GM18505 (cell line): ENCODE measurements at regions not wholly inside any gene's neighbourhood (a gene's known extent, or its start where the extent isn't known, plus 50 kb on each side); places are given as distances from the start of the nearest gene placed in this dataset.
"Not testable (repeated sequence)": the region's sequence is repeated elsewhere in the genome, so short reads cannot be mapped to it uniquely, and the experiment has no call there.

Source experiments
- ATAC-seq: cut with Tn5 transposase; IDR thresholded peaks from one replicate; pipeline ENCODE4 v1.9.1; 2021; ENCODE audit not compliant: unreplicated experiment
- POLR2A ChIP-seq: IDR thresholded peaks from 4 replicates; pipeline ENCODE4 v1.6.1; 2011; ENCODE audit warnings: borderline replicate concordance; ENCODE audit not compliant: insufficient read depth, insufficient read length; ENCODE audit errors: extremely low read depth

DNA sequence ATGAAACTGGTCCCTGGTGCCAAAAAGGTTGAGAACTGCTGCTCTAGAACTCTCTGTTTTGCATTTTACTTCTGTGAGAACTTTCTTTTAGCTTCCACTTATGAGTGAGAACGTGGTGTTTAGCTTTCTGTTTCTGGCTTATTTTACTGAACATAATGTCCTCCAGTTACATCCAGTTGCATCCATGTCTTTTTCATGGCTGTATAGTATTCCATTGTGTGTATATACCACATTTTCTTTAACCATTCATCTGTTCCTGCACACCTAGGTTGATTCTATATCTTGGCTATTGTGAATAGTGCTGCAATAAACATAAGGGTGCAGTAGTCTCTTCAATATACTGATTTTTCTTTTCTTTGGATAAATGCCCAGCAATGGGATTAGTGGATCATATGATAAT lies 165.7 kb downstream of the NPR3 start:
- TF ChIP-seq POLR2A: no peak
- ATAC-seq: no peak

DNA sequence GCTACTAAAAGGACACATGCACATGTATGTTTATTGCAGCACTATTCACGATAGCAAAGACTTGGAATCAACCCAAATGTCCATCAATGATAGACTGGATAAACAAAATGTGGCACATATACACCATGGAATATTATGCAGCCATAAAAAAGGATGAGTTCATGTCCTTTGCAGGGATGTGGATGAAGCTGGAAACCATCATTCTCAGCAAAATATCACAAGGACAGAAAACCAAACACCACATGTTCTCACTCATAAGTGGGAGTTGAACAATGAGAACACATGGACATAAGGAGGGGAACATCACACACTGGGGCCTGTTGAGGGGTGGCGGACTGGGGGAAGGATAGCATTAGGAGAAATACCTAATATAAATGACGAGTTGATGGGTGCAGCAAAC lies 168.2 kb downstream of the NPR3 start:
- not testable (repeated sequence) for ATAC-seq

DNA sequence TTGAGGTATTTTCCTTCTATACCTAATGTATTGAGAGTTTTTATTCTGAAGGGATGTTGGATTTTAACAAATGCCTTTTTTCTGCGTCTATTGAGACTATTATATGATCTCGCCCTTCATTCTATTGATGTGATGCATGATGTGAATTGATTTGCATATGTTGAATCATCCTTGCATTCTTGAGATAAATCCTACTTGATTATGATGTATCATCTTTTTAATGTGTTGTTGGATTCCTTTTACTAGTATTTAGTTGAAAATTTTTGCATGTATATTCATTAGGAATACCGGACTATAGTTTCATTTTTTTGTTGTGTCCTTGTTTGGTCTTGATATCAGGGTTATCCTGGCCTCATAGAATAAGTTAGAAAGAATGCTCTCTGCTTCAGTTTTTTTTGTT lies 169.7 kb downstream of the NPR3 start:
- TF ChIP-seq POLR2A: no peak
- no peak for ATAC-seq

DNA sequence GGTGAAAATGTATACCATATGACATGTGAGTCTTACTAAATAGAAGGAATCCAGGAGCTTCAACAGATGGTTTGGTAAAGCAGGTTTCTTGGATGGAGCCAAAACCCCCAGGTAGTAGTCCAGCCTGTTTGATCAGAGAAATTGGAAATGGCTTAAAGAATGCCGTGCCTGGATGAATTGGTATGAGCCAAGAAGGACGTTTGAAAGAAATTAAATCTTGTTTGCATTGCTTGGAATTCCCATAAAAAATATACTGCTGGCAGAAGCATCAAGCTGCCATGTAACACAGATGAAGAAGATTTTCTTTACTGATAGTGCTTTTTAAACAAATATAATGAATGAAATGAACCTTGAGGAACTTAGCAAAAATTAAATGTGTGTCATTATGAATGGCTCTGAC lies 176.3 kb downstream of the NPR3 start:
- no peak for TF ChIP-seq POLR2A
- no peak for ATAC-seq

DNA sequence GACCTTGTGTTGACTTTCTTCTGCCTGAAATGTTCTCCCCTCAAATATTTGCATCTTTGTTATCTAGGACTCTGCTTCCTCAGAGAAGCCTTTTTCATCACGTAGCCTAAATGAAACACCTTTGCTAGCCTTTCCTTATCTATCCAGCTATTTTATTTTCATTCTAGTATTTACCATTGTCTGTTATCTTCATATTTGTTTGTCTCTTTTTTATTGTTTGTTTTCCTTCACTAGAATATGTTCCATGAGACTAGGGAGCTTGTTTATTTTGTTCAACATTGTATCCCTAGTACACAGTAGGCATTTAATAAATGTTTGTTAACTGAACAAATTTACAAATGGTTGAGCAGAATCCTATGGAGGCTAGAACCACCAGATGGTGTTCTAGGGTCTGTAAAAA lies 178.0 kb downstream of the NPR3 start:
- no peak for TF ChIP-seq POLR2A
- ATAC-seq: no peak

DNA sequence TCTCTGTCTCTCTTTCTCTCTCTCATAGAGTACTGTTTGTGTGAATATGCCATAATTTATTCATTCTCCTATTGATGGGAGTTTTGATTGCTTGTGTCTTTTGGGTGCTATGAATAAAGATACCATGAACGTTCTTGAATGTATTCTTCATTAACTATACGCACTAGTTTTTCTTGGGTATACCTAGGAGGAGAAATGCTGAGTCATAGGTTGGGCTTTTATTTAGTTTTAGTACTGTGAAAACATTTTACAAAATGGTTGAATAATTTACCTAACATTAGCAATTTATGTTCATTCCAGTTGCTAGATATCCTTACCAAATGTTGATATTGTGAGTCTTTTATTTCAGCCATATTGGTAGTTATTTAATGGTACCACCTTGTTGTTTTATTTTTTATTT lies 192.5 kb downstream of the NPR3 start:
- ATAC-seq: no peak

DNA sequence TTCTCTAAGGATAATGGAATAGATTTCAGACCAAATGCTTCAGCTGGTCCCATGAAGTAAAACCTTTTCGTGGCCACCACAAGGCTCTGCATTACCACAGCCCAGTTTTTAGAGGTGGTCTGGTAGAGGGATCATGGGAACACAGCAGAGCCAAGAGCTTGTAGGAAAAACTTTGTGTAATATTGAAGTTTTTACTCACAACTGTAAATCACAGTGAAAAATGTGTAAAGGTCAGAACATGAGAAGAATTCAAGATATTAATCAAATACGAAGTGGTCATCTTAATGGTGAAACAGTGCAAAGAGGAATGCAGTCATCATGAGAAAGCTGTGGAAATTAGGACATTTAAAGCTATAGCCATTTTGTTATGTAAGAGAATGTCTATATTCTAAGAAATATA lies 197.5 kb downstream of the NPR3 start:
- no peak for TF ChIP-seq POLR2A
- no peak for ATAC-seq

More for the DNA sequence above, 192.5 kb downstream of the NPR3 start:
- no peak for TF ChIP-seq POLR2A

DNA sequence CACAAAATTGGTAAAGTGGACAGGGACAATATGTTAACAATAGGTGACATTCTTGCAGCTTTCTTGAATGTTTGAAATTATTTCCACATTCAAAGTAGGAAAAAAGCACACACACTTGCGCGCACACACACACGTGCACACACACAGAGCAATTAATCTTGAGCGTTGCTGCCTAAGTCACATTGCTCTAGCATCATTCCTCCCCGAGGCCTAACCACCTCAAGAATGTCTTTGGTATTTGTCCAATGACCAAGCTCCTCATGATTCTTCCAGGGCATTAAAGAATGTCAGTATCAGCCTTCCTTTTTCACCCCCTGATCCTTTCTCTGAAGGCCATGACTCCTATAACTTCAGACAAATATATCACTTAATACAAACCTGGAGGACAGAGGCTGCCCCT lies 198.1 kb downstream of the NPR3 start:
- TF ChIP-seq POLR2A: no peak
- no peak for ATAC-seq

DNA sequence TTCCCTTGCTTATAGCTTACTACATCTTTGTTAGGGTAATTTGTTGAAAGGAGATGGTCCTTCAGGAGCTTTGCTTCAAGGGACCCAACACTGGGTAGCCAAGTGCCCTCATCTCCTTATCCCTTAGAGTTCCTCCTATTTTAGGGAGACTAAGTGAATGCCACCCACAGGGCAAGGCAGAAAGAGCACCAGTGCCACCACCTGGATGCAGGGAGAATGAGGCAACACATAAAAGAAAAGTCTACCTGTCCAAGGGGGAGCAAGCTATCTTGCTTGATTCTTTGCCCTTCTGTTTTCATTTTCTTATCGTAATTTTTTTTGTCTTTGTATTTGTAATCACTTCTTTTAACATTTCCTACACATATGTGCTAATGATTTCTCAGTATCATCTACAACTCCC lies 205.5 kb downstream of the NPR3 start:
- no peak for ATAC-seq
- TF ChIP-seq POLR2A: no peak

DNA sequence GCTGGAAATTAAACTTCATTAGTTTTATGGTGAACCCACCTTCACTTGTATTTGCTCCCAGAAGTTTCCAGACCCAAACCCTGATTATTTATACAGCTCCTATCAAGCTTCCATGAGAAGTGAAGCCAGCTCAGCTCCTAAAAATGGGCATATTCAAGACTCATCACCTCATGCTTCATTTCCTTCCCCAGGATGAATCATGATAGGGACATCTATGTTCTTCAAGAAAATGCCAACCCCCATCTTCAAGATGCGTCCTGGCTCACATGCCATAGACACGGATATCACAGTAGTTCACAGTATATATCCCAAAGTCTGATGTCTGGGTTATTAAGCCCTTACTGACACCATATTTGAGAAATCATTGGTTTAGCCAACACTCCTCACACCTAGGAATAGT lies 217.6 kb downstream of the NPR3 start:
- ATAC-seq: no peak
- TF ChIP-seq POLR2A: no peak

DNA sequence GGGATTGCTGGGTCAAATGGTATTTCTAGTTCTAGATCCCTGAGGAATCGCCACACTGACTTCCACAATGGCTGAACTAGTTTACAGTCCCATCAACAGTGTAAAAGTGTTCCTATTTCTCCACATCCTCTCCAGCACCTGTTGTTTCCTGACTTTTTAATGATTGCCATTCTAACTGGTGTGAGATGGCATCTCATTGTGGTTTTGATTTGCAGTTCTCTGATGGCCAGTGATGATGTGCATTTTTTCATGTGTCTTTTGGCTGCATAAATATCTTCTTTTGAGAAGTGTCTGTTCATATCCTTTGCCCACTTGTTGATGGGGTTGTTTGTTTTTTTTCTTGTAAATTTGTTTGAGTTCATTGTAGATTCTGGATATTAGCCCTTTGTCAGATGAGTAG lies 220.3 kb downstream of the NPR3 start:
- not testable (repeated sequence) for ATAC-seq

DNA sequence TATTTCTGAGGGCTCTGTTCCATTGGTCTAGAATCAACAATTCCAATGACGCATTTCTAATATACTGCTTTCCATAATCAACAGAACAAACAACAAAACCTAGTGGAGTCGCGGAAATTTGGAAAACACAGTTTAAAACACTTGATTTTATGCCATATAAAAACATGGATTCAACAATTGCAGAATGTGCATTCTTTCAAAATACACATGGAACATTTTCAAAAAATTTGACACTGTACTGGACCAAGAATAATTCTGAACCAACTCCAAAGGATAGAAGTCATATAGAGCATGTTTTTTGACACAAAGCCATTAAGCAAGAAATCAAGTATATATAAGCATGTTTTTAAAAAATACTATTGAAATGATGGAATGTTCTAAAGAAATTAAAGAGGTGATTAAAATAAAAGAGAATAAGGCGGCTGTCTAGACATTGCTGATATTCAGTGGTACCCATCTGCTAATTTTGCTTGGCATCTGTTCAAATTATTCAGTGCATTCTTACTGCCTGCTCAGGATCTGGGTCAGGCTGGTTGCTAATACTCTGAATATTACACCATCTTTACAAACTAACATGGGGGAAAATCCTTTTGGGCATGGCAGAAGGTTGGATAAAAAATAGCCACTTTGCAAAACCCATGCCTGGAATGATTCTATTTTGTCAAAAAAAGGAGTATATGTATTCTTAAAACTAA lies 221.3 kb downstream of the NPR3 start:
- no peak for ATAC-seq
- no peak for TF ChIP-seq POLR2A

DNA sequence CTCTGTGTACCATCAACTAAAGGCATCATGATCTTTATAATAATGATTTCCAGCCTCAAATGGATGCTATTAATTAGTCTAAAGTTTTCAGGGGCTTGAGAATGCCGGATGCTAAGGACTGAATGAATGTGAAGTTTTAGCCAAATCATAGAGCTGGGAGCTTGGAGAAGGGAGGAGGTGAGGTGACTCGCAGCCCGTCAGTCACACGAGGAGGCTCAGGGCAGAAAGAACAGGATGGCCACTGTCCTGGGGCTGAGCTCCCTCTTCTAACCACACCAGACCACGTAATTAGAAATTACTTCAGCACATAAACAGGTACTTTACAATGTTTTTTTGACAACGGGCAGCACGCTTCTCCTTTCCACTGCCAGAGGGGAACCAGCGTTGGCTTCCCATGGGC lies 222.6 kb downstream of the NPR3 start:
- no peak for ATAC-seq
- TF ChIP-seq POLR2A: no peak

DNA sequence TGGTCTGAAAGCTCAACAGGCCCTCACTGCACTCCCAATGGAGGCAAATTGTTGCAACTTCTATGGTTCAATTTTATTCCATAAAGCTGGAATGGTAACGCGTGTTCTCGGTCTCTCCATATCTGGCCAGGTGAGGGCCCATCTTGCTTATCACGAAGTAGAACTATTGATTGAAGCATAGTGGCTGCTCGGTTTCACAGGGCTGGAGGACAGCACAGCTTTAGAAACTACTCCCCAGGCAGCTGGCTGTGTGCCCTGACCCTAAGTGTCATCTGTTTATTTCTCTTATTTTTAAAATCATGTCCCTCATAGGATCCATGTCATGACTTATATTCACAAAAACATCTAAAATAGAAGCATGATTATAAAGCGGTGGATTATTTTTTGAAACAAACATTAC lies 223.4 kb downstream of the NPR3 start:
- ATAC-seq: no peak

DNA sequence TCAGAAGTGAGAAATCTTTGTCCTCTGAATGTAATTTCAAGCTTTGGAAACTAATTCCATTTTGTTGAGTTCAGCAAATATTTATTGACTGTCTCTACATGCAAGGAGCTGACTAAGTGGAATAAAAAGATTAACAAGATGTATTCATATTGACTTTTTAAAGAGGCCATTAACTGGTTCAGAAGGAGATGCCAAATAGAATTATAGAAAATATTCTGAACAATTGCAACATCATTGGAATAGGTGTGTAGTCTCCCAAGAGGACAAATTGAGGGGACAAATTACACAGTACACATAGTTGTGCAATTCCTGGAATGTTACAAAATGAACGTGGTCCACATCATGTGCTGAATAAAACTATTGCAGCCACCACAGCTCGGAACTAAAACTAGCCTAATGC lies 224.2 kb downstream of the NPR3 start:
- no peak for ATAC-seq
- TF ChIP-seq POLR2A: no peak

More for the DNA sequence above, 223.4 kb downstream of the NPR3 start:
- no peak for TF ChIP-seq POLR2A
